GM10266 (cell line): ENCODE measurements at regions not wholly inside any gene's neighbourhood (a gene's known extent, or its start where the extent isn't known, plus 50 kb on each side); places are given as distances from the start of the nearest gene placed in this dataset.

Experiments used
- DNase-seq: peaks from one replicate; pipeline ENCODE4 v3.0.0; 2012; ENCODE audit errors: extremely low spot score
- TF ChIP-seq, protein P1 (sequence below): IDR thresholded peaks from 2 replicates; pipeline ENCODE4 v1.5.1; 2012; ENCODE audit warnings: mild to moderate bottlenecking, low read depth; ENCODE audit not compliant: control insufficient read depth, insufficient read depth; ENCODE audit errors: missing control alignments

DNA sequence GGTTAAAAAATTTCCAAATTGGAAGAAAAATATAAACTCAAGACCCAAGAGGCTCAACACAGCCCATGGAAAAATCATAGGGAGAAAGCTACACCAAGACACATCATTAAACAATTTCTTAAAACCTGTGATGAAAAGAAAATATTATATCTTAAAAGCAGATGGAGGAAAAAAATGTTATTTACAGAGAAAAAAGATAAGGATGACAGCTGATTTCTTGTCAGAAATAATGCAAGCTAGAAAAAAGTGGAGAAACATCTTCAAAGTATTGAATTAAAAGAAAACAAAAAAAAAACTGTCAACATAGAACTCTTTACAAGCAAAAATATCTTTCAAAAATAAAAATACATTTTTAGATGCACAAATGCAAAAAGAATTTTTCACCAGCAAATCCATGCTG lies 930.5 kb downstream of the ADGRL2 start:
- DNase-seq, result no peak
- TF ChIP-seq, protein P1, sequence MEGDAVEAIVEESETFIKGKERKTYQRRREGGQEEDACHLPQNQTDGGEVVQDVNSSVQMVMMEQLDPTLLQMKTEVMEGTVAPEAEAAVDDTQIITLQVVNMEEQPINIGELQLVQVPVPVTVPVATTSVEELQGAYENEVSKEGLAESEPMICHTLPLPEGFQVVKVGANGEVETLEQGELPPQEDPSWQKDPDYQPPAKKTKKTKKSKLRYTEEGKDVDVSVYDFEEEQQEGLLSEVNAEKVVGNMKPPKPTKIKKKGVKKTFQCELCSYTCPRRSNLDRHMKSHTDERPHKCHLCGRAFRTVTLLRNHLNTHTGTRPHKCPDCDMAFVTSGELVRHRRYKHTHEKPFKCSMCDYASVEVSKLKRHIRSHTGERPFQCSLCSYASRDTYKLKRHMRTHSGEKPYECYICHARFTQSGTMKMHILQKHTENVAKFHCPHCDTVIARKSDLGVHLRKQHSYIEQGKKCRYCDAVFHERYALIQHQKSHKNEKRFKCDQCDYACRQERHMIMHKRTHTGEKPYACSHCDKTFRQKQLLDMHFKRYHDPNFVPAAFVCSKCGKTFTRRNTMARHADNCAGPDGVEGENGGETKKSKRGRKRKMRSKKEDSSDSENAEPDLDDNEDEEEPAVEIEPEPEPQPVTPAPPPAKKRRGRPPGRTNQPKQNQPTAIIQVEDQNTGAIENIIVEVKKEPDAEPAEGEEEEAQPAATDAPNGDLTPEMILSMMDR, result no peak

DNA sequence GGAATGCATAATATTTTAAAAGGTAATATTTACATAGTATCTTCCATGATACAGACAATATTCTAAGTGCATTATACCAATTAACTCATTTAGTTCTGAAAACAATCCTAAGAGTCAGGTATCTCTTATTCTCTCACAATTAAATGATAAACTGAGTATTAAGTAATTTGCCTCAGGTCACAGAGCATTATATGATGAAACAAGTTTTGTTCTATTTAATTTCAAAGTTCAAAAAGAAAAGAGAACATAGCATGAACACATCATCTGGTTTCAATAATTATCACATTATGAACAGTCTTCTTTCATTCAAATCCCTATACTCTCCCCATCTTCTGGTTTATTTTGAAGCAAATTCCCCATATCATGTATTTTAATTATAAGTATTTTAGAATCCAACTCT lies 927.5 kb downstream of the ADGRL2 start:
- TF ChIP-seq, protein P1, result no peak
- DNase-seq, result no peak

DNA sequence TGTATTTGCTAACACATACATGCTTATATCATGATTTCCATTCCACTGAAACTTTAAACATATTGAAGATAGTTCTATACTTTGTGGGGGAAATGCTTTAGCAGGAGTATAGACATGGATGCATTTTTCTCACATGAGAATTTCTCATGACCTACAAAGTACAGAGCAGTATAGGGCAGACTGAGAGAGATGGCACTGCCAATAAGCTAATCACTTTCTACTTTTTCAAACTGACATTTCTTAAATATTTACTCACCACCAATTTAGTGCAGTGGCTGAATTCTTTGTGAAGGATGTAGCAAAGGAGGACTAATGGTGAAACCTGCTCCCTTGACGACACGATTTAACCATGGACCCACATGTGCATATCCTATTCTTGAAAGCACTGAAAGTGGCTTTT lies 923.5 kb downstream of the ADGRL2 start:
- no peak for DNase-seq
- TF ChIP-seq, protein P1, result no peak

DNA sequence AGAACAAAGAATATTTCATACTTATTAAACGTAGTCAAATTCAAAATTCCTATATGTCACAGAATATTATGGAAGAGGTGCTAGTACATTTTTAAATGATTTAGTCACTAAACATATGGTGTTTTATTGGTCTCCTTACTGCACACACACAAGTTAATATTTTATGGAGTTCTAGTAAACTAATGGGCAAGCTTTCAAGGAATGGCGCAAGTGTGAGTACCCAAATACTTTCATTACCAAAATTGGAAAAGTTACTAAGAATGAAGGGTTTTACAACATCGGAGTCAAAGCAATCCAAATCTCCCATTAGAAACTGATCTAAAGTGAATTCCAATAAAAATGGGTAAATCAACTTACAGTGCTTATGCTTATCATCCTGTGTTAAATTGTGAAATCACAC lies 921.9 kb downstream of the ADGRL2 start:
- no peak for DNase-seq
- TF ChIP-seq, protein P1, result no peak

DNA sequence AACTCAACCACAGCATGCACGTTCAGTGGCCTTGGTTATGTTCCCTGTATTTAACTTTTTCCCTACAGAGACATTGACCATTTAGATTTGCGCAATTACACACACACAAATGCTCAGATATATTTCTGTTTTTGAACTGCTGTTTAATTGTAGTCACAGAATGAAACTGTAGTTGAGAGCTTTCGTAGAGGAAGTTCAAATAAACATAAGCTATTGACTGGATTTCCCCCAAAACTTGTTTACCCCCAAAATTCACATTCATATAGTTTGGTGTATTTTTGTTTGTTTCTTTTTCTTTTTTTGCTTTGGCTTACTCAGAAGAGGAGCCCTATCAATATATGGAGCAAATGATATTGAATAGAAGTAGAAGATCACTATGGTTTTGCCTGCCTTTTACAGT lies 921.0 kb downstream of the ADGRL2 start:
- TF ChIP-seq, protein P1, result no peak
- no peak for DNase-seq

DNA sequence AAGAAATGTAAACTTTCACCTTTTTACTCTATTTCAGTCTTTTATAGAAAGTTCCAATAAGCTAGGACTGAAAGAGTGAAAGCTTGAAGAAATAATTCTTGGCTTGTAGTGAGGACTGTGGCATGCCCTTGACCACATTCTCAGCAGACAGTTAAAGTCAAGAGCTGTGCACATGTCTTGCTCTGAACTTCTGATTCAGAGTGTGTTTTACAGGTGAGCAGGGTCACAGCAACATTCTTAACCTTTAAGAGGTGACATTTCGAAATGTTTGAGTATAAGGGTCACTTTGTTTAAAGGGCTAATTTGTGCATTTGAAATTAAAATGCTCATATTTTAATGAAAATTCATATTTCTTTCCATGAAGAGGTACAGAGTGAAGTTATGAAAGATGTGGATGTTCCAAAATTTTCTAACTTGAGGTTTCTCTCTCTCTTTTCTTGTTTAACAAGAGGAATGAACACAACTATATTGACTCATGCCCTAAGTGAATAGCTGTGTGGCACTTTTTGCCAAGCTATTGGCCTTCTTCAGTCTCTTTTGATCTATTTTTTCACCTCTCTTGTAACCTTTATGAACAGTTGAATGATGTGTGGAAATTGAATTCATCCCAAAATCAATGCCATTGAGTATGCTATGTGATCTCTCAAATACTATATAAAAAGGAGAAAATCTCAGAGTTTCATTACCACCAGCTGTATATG lies 918.1 kb downstream of the ADGRL2 start:
- DNase-seq, result no peak
- TF ChIP-seq, protein P1, result no peak

DNA sequence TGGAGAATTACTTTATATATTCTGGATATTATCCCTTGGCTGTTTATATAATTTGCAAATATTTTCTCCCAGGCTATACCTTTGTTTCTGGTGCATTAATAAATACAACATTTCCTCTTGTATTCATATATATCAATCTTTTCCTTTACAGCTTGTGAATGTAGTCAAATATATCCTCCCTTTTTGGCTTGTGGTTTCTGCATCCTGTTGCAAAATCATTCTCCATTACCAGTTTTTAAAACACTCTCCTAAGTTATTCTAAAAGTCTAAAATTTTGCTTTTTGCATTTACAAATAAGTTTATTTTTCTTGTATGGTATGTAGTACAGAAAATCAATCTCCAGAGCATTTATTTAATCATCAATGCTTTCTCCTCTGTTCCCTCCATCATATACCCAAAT lies 909.4 kb downstream of the ADGRL2 start:
- no peak for DNase-seq
- TF ChIP-seq, protein P1, result no peak
